MM.1S (cell line): ENCODE measurements at regions not wholly inside any gene's neighbourhood (a gene's known extent, or its start where the extent isn't known, plus 50 kb on each side); places are given as distances from the start of the nearest gene placed in this dataset.

ENCODE experiments used
- CTCF ChIP-seq: fragments of 300-600 bp; sonication (generic); IDR thresholded peaks from 2 replicates; pipeline ENCODE4 v1.5.1; 2016; ENCODE audit warnings: antibody characterized with exemption, low read length, mixed read lengths
- EZH2 ChIP-seq: fragments of 300-600 bp; sonication (generic); optimal IDR thresholded peaks from 2 replicates; pipeline ENCODE3; 2017; ENCODE audit warnings: low read depth, mild to moderate bottlenecking, antibody characterized with exemption, low read length, mixed read lengths

GRCh38 chr14:28130610-28131284 is 635.8 kb upstream of the FOXG1 start:
- TF ChIP-seq CTCF: no peak
- no peak for TF ChIP-seq EZH2
